H1 (cell line): ENCODE measurements at regions not wholly inside any gene's neighbourhood (a gene's known extent, or its start where the extent isn't known, plus 50 kb on each side); places are given as distances from the start of the nearest gene placed in this dataset.

Experiments used
- GTF2F1 ChIP-seq: IDR thresholded peaks from 2 replicates; pipeline ENCODE4 v1.6.1; 2012; ENCODE audit warnings: low read depth, low read length, improper control_type of control experiment, borderline replicate concordance
- KDM5A ChIP-seq: fragments of 200-600 bp; IDR thresholded peaks from 2 replicates; pipeline ENCODE4 v1.7.1; 2012; ENCODE audit warnings: mild to moderate bottlenecking, low read length, inconsistent platforms, mixed read lengths
- MAFK ChIP-seq: IDR thresholded peaks from 2 replicates; pipeline ENCODE4 v1.6.1; 2012; ENCODE audit warnings: low read depth, mild to moderate bottlenecking, improper control_type of control experiment, low read length
- POLR2AphosphoS5 ChIP-seq: IDR thresholded peaks from 2 replicates; pipeline ENCODE4 v1.6.1; 2011; ENCODE audit warnings: low read depth, low read length
- TAF7 ChIP-seq: optimal IDR thresholded peaks from 2 replicates; pipeline ENCODE3; 2011; ENCODE audit warnings: low read depth, mild to moderate bottlenecking, inconsistent platforms, low read length, moderate library complexity, borderline replicate concordance

DNA sequence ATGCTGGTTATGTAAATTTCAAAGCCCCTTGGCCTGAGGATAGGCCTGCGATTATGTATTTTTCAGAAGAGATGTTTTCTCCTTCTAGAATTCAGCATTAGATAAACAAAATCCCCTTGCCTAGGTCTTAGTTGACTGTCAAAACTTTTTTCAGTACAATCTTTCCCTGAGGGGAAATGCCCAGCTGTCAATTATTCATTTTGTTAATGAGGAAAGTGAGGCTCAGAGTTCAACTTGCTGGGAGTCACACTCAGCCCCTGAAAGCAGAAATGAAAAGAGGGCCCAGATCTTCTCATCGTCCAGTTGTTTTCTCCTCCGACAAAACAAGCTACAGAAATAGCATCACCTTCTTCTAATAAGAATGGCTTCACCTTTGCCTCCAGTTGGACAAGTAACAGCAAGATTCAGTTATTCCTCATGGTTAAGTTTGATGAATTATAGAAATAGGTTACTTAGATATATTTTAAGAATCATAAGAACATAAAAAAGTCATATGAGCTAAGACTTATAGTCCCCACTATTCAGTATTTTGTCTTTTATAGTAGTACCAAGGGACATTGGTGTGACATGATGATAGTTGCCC lies 627.1 kb upstream of the WWC1 start (continued):
- no peak for TF ChIP-seq KDM5A
- no peak for TF ChIP-seq TAF7
- TF ChIP-seq MAFK = no peak
- no peak for TF ChIP-seq GTF2F1
- TF ChIP-seq POLR2AphosphoS5 = no peak
